ENCODE measurements at regions not wholly inside any gene's neighbourhood (a gene's known extent, or its start where the extent isn't known, plus 50 kb on each side); places are given as distances from the start of the nearest gene placed in this dataset.

DNA sequence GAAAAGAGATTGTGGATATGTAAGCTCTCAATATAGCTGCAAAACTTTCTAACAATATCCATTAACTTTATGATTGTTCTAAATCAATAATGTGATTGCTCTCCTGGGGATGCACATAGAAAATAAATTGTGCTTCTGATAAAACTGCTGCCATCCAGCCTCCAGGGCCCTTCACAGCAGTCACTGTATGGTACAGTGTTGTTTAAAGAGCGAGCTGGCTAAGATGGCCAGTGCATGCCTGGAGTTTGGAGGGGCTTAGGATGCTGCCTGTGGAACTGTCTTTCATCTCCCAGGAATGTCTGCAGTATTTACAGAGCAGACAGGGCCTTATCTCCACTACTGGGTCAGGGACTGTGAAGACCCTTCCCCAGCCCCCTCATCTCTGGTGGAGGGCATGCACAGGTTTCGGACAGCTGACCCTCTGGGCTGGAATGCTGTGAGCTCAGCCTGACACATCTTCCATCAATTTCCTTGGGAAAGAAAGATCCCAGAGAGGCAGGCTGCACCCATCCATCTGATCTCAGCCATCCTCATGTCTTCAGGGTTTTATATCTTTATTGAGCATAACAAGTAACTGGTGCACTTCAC lies 137.0 kb downstream of the PLPP3 start:
- in situ Hi-C loops (cut with HindIII; ENCODE audit: low pct_ligation_motif_present, low sequenced_read_pairs) = no loop called here
- H3K4me3 ChIP-seq (ENCODE audit: low read depth, low read length) = no peak overlapping the region
- TF ChIP-seq, protein P1, sequence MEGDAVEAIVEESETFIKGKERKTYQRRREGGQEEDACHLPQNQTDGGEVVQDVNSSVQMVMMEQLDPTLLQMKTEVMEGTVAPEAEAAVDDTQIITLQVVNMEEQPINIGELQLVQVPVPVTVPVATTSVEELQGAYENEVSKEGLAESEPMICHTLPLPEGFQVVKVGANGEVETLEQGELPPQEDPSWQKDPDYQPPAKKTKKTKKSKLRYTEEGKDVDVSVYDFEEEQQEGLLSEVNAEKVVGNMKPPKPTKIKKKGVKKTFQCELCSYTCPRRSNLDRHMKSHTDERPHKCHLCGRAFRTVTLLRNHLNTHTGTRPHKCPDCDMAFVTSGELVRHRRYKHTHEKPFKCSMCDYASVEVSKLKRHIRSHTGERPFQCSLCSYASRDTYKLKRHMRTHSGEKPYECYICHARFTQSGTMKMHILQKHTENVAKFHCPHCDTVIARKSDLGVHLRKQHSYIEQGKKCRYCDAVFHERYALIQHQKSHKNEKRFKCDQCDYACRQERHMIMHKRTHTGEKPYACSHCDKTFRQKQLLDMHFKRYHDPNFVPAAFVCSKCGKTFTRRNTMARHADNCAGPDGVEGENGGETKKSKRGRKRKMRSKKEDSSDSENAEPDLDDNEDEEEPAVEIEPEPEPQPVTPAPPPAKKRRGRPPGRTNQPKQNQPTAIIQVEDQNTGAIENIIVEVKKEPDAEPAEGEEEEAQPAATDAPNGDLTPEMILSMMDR (IDR thresholded peaks at IDR 0.05; ENCODE audit: low read depth, low read length, missing control alignments) = no peak
- H3K27ac ChIP-seq = no peak overlapping the region
- DNase-seq = no peak
- no peaks in the 10 kb centered on the region for H3K36me3 ChIP-seq (replicated peaks)
- no peaks in the 10 kb centered on the region for H3K27me3 ChIP-seq (replicated peaks)

DNA sequence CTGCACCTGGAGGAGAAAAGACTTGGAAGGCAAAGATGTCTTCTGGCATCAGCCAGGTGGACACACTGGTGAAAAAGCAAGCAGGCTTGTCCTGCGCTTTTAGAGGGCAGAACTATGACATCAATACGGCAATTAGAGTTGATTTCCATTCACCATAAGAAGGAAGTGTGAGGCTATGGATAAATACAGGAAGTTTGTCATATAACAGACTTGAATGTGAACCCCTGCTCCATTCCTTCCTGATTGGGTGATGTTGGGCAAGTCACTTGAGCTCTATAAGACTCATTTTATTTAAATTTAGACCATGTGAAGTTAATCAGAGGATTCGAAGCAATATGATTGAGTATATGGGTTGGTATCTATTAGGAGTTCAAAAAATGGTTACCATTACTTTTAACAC lies 137.8 kb downstream of the PLPP3 start:
- in situ Hi-C loops (cut with HindIII; ENCODE audit: low pct_ligation_motif_present, low sequenced_read_pairs) = no loop called here
- DNase-seq = no peak
- H3K36me3 ChIP-seq (replicated peaks) = no peaks in the 10 kb centered on the region
- H3K4me3 ChIP-seq (ENCODE audit: low read depth, low read length) = no peak overlapping the region
- no peak overlapping the region for H3K27ac ChIP-seq
- no peaks in the 10 kb centered on the region for H3K27me3 ChIP-seq (replicated peaks)
- TF ChIP-seq, protein P1 (IDR thresholded peaks at IDR 0.05; ENCODE audit: low read depth, low read length, missing control alignments) = no peak

DNA sequence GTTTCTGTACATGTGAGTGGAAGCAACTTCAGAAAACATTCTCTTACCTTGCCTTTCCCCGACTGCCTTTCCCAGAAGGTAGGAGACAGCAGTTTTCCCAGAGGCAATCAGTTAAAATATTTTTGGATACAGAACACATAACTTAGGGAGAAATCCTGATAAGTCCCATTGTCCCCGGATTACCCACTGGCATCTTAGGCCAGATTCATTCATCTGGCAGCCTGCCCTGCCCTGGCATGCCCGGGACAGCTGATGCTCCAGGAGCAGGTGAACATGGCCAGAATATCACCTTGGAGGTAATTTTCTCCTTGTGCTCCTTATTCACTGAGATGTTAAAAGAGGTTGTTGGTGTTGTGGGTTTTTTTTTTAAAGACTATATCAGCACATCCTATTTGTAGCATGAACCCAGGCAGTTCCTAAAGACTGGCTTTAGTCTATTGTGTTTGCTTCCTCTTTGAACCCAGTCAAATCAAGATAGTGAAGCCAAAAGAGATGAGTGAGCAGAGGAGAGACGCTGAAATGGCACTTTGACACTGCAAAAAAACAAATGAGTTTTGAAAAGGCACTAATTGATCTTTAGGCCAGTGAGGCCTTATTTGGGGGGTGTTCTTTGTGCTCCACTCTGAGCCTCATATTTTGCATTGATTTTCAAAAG lies 139.6 kb downstream of the PLPP3 start:
- H3K4me3 ChIP-seq (ENCODE audit: low read depth, low read length) = no peak overlapping the region
- DNase-seq = no peak
- in situ Hi-C loops (cut with HindIII; ENCODE audit: low pct_ligation_motif_present, low sequenced_read_pairs) = no loop called here
- no peaks in the 10 kb centered on the region for H3K36me3 ChIP-seq (replicated peaks)
- TF ChIP-seq, protein P1 (IDR thresholded peaks at IDR 0.05; ENCODE audit: low read depth, low read length, missing control alignments) = no peak
- H3K27me3 ChIP-seq (replicated peaks) = no peaks in the 10 kb centered on the region
- no peak overlapping the region for H3K27ac ChIP-seq

DNA sequence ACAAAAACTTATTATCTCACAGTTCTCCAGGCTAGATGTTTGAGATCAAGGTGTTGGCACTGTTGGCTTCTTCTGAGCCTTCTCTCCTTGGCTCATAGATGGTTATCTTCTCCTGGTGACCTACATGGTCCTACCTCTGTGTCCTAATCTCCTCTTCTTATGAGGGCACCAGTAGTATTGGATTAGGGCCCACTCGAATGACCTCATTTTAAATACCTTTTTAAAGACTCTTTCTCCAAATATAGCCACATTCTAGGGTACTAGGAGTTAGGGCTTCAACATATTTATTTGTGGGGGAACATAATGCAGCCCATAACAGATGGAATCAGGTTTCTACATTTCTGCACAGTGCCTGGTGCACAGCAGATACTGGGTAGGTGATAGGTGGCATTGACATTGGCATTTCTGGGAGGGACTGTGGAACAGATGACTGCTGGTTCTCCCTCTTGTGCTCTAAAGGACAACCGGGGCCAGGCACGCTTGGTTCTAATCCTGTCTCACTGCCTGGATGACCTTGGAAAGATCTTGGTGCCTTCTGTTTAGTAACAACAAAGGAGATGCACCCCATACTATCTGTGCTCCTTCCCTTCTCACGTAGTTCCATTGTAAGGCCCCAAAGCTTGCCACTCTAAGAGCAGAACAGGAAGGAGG lies 140.3 kb downstream of the PLPP3 start:
- no peaks in the 10 kb centered on the region for H3K36me3 ChIP-seq (replicated peaks)
- in situ Hi-C loops (cut with HindIII; ENCODE audit: low pct_ligation_motif_present, low sequenced_read_pairs) = no loop called here
- no peak for DNase-seq
- TF ChIP-seq, protein P1 (IDR thresholded peaks at IDR 0.05; ENCODE audit: low read depth, low read length, missing control alignments) = no peak
- no peak overlapping the region for H3K27ac ChIP-seq
- H3K27me3 ChIP-seq (replicated peaks) = no peaks in the 10 kb centered on the region
- no peak overlapping the region for H3K4me3 ChIP-seq (ENCODE audit: low read depth, low read length)

DNA sequence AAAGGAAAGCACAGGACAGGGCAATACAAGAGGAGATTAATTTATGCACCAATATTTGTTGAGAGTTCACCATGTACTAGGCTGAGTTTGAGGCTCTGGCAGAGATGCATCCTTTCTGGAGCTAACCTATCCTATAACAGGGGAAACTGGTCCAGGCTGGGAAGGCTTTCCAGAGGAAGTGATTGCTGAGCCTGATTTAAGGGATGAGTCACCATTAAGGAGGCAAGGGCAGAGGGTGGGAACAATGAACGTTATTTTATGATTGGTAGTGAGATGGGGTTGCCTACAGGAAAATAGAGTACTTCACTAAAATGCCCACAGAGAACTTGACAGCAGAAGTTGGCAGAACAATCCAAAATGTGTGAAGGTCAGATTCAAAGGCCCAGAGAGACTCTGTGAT lies 141.4 kb downstream of the PLPP3 start:
- Histone ChIP-seq H3K4me3 (ENCODE audit: low read depth, low read length) (no peak overlapping the region), H3K27ac (no peak overlapping the region), H3K27me3 (replicated peaks) (no peaks in the 10 kb centered on the region), H3K36me3 (replicated peaks) (no peaks in the 10 kb centered on the region)
- TF ChIP-seq, protein P1 (IDR thresholded peaks at IDR 0.05; ENCODE audit: low read depth, low read length, missing control alignments) = no peak
- in situ Hi-C loops (cut with HindIII; ENCODE audit: low pct_ligation_motif_present, low sequenced_read_pairs) = no loop called here
- no peak for DNase-seq
